Ishikawa (cell line): ENCODE measurements at regions not wholly inside any gene's neighbourhood (a gene's known extent, or its start where the extent isn't known, plus 50 kb on each side); places are given as distances from the start of the nearest gene placed in this dataset.

Experiments
- CEBPB ChIP-seq: IDR thresholded peaks from 2 replicates; pipeline ENCODE4 v1.6.1; 2012
- CREB1 ChIP-seq: IDR thresholded peaks from 2 replicates; pipeline ENCODE4 v1.6.1; 2012; ENCODE audit warnings: low read depth
- EGR1 ChIP-seq: IDR thresholded peaks from 2 replicates; pipeline ENCODE4 v1.6.1; 2012
- EP300 ChIP-seq: IDR thresholded peaks from 2 replicates; pipeline ENCODE4 v1.6.1; 2012; ENCODE audit warnings: borderline replicate concordance
- FOXM1 ChIP-seq: IDR thresholded peaks from 2 replicates; pipeline ENCODE4 v1.6.1; 2012; ENCODE audit warnings: low read depth, borderline replicate concordance
- MAX ChIP-seq: IDR thresholded peaks from 2 replicates; pipeline ENCODE4 v1.6.1; 2012
- NFIC ChIP-seq: IDR thresholded peaks from 2 replicates; pipeline ENCODE4 v1.6.1; 2012
- RAD21 ChIP-seq: IDR thresholded peaks from 2 replicates; pipeline ENCODE4 v1.6.1; 2012; ENCODE audit warnings: low read depth
- REST ChIP-seq: IDR thresholded peaks from 2 replicates; pipeline ENCODE4 v1.6.1; 2012; ENCODE audit warnings: low read depth, mild to moderate bottlenecking
- TAF1 ChIP-seq: IDR thresholded peaks from 2 replicates; pipeline ENCODE4 v1.6.1; 2012; ENCODE audit warnings: low read depth, mild to moderate bottlenecking
- TCF12 ChIP-seq: IDR thresholded peaks from 2 replicates; pipeline ENCODE4 v1.6.1; 2012; ENCODE audit warnings: low read depth
- USF1 ChIP-seq: IDR thresholded peaks from 2 replicates; pipeline ENCODE4 v1.6.1; 2012
- YY1 ChIP-seq: IDR thresholded peaks from 2 replicates; pipeline ENCODE4 v1.6.1; 2012; ENCODE audit warnings: low read depth
- ZBTB7A ChIP-seq: IDR thresholded peaks from 2 replicates; pipeline ENCODE4 v1.6.1; 2012; ENCODE audit warnings: low read depth

- no peak for TF ChIP-seq EGR1
- TF ChIP-seq ZBTB7A = no peak
- no peak for TF ChIP-seq REST
- no peak for TF ChIP-seq RAD21
- TF ChIP-seq MAX = no peak
- TF ChIP-seq TCF12 = no peak
- no peak for TF ChIP-seq EP300
- no peak for TF ChIP-seq YY1
- TF ChIP-seq CEBPB = no peak
- no peak for TF ChIP-seq USF1
- no peak for TF ChIP-seq TAF1
- no peak for TF ChIP-seq CREB1
- TF ChIP-seq NFIC = no peak
- no peak for TF ChIP-seq FOXM1
Measured at GRCh38 chr15:38824719-38825118, 260.1 kb upstream of the RASGRP1 start.
